Lower leg skin (tissue), 3 donors: ENCODE measurements at regions not wholly inside any gene's neighbourhood (a gene's known extent, or its start where the extent isn't known, plus 50 kb on each side); places are given as distances from the start of the nearest gene placed in this dataset.

ENCODE experiments used
- POLR2A ChIP-seq, 2 donors: fragments of 450-650 bp; IDR thresholded peaks; one replicate each; pipeline ENCODE4 v1.6.1; 2016 to 2017; ENCODE audit warnings: antibody characterized with exemption in 2 of 2, mild to moderate bottlenecking in 1 of 2, moderate library complexity in 1 of 2
- TF ChIP-seq, protein P1 (sequence below), 3 donors: fragments of 450-650 bp; IDR thresholded peaks; one replicate each; pipeline ENCODE4 v1.5.1; 2016; ENCODE audit warnings: antibody characterized with exemption in 3 of 3, mild to moderate bottlenecking in 3 of 3, moderate library complexity in 2 of 3

DNA sequence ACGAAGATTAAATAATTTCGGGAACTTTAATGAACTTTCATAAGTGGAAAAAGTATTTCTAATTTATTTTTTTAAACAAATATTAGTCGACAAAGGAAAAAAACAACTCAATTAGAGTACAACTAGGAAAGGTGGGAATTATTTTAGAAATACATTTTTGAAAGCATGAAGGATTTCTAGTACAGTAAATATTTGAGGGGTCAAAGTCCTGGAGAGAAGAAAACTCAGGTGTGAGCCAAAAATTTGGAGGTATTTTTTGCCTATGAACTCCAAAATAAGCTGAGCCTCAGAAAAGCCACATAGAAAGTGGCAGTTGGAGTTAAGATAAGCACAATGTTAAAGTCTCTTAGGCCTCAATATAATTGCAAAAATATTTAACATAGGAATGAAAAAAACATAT, 2017.3 kb downstream of the C4orf33 start:
- TF ChIP-seq, protein P1, sequence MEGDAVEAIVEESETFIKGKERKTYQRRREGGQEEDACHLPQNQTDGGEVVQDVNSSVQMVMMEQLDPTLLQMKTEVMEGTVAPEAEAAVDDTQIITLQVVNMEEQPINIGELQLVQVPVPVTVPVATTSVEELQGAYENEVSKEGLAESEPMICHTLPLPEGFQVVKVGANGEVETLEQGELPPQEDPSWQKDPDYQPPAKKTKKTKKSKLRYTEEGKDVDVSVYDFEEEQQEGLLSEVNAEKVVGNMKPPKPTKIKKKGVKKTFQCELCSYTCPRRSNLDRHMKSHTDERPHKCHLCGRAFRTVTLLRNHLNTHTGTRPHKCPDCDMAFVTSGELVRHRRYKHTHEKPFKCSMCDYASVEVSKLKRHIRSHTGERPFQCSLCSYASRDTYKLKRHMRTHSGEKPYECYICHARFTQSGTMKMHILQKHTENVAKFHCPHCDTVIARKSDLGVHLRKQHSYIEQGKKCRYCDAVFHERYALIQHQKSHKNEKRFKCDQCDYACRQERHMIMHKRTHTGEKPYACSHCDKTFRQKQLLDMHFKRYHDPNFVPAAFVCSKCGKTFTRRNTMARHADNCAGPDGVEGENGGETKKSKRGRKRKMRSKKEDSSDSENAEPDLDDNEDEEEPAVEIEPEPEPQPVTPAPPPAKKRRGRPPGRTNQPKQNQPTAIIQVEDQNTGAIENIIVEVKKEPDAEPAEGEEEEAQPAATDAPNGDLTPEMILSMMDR (IDR thresholded peaks at IDR 0.05): no peak
- no peak for TF ChIP-seq POLR2A (IDR thresholded peaks at IDR 0.05)
